HUES6 (cell line): ENCODE measurements at regions not wholly inside any gene's neighbourhood (a gene's known extent, or its start where the extent isn't known, plus 50 kb on each side); places are given as distances from the start of the nearest gene placed in this dataset.

Experiments used
- H3K27ac ChIP-seq: 2 replicates; pipeline ENCODE4 v1.7.0; 2013; ENCODE audit warnings: low read depth, mild to moderate bottlenecking, low read length, inconsistent platforms
- H3K27me3 ChIP-seq: 2 replicates; pipeline ENCODE4 v1.6.1; 2013; ENCODE audit warnings: low read length; ENCODE audit not compliant: control insufficient read depth, insufficient read depth
- H3K36me3 ChIP-seq: 2 replicates; pipeline ENCODE4 v1.6.1; 2013; ENCODE audit warnings: low read length; ENCODE audit not compliant: control insufficient read depth, insufficient read depth
- H3K4me1 ChIP-seq: 2 replicates; pipeline ENCODE4 v1.6.1; 2013; ENCODE audit warnings: low read length; ENCODE audit not compliant: control insufficient read depth, insufficient read depth
- H3K4me3 ChIP-seq: 2 replicates; pipeline ENCODE4 v1.5.1; 2013; ENCODE audit warnings: low read depth, low read length
- H3K9ac ChIP-seq: one replicate; pipeline ENCODE4 v1.6.1; 2013; ENCODE audit warnings: mild to moderate bottlenecking, low read length
- H3K9me3 ChIP-seq: 2 replicates; pipeline ENCODE4 v1.6.1; 2013; ENCODE audit warnings: low read depth, low read length; ENCODE audit not compliant: control insufficient read depth, insufficient read depth

DNA sequence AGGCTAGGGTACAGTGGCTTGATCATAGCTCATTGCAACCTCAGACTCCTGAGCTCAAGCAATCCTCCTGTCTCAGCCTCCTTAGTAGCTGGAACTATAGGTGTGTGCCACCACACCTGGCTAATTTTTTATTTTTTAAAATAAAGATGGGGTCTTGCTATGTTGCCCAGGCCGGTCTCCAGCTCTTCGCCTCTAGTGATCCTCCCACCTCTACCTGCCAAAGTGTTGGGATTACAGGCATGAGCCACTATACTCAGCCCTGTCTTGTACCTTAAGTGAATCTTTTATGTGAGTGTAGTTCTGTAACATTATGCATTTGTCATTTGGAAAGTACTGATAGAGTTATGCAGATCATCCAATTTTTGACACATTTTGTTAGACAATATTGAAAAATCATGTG lies 66.9 kb upstream of the C15orf39 start:
- no peak overlapping the region for H3K4me3 ChIP-seq
- no peaks in the 10 kb centered on the region for H3K36me3 ChIP-seq
- no peak overlapping the region for H3K27ac ChIP-seq
- no peak overlapping the region for H3K9ac ChIP-seq
- H3K27me3 ChIP-seq: no peaks in the 10 kb centered on the region
- no peaks in the 10 kb centered on the region for H3K9me3 ChIP-seq
- peaks cover 16% of the 10 kb centered on the region for H3K4me1 ChIP-seq

DNA sequence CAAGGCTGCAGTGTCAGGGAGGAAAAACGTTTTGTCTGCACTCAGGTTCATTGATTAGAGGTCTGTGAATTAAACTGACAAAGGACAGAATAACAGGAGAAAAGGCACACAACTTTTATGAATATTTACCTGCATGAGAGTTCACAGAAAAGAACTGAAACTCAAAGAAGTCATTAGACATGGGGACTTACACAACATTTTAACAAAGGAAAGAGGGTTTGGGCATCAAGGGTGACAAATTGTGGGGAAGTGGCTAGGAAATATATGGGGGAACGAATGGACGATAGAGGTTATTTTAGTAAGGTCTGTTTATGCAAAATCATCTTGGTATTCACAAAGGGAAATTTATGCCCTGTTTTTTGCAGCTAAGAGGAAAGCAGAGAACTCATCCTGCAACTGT lies 65.6 kb upstream of the C15orf39 start:
- Histone ChIP-seq H3K4me3 (no peak overlapping the region), H3K4me1 (peaks cover 18% of the 10 kb centered on the region; the same call in 1 of the 2 replicates), H3K27me3 (no peaks in the 10 kb centered on the region), H3K9me3 (peaks cover 4% of the 10 kb centered on the region; the same call in 1 of the 2 replicates), H3K36me3 (no peaks in the 10 kb centered on the region), H3K9ac (no peak overlapping the region), H3K27ac (no peak overlapping the region)

DNA sequence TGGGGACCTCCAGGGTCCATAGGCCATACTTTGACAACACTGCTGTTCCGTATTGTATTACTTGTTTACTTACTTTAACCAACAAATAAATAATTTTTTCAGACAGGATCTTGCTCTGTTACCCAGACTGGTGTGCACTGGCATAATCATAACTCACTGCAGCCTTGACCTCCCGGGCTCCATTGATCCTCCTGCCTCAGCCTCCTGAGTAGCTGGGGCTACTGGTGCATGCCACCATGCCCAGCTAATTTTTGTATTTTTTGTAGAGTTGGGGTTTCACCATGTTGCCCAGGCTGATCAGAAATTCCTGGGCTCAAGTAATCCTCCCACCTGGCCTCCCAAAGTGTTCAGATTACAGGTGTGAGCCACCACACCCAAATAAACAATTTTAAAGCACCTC lies 64.9 kb upstream of the C15orf39 start:
- peaks cover 18% of the 10 kb centered on the region; the same call in 1 of the 2 replicates for H3K4me1 ChIP-seq
- H3K4me3 ChIP-seq: no peak overlapping the region
- no peaks in the 10 kb centered on the region for H3K27me3 ChIP-seq
- H3K27ac ChIP-seq: no peak overlapping the region
- peaks cover 5% of the 10 kb centered on the region; the same call in 1 of the 2 replicates for H3K9me3 ChIP-seq
- no peak overlapping the region for H3K9ac ChIP-seq
- H3K36me3 ChIP-seq: no peaks in the 10 kb centered on the region

DNA sequence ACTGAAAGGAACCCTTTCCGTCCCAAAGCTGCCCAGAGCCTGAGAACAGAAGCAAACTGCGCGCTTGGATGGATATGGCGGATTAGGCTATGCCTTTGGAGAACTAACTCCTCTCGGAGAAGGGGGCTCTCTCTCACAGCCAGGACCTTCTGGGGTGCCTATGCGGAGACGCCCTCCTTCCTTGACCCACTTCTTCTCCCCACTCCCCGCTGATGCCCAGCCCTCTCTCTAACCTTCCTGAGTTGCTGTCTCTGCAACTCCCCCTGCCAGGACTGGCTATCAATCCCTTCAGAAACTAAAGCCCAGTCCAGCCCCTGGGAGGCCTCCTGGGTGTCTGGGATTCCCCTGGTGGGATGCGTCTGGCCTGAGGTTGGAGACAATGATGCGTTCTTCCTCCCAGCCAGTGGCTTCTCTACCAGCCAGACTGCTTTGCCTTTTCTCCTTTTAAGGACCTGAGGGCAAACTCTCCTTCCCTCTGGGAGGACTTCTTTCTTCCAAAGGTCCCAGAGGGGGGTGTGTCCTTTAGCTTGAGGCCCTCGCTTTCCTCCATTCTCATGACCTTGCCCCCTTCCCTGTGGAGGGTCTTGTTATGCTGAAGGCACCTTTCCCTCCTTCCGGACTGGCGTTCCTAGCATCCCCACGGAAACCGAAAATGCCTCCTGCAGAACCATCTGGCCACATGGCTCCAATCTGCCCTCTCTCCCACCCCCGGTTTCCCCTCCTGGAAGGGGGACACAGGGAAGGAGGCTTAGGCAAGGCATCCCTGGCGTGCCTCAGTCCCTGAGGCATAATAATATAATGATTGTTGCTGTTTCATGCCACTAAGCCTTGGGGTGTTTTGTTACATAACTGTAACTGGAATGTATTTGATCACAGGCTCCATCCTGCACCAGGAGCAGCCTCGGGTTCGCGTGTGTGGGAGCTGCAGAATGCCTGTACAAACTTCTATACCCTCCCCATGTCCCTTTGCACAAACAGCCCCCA lies 63.4 kb upstream of the C15orf39 start:
- peak overlapping the region; percentile 45 for H3K9ac ChIP-seq
- H3K9me3 ChIP-seq: peaks cover 18% of the 10 kb centered on the region
- no peaks in the 10 kb centered on the region for H3K27me3 ChIP-seq
- no peak overlapping the region for H3K4me3 ChIP-seq
- no peak overlapping the region; the same call in 1 of the 2 replicates for H3K27ac ChIP-seq
- H3K4me1 ChIP-seq: peaks cover 18% of the 10 kb centered on the region; the same call in 1 of the 2 replicates
- H3K36me3 ChIP-seq: no peaks in the 10 kb centered on the region

DNA sequence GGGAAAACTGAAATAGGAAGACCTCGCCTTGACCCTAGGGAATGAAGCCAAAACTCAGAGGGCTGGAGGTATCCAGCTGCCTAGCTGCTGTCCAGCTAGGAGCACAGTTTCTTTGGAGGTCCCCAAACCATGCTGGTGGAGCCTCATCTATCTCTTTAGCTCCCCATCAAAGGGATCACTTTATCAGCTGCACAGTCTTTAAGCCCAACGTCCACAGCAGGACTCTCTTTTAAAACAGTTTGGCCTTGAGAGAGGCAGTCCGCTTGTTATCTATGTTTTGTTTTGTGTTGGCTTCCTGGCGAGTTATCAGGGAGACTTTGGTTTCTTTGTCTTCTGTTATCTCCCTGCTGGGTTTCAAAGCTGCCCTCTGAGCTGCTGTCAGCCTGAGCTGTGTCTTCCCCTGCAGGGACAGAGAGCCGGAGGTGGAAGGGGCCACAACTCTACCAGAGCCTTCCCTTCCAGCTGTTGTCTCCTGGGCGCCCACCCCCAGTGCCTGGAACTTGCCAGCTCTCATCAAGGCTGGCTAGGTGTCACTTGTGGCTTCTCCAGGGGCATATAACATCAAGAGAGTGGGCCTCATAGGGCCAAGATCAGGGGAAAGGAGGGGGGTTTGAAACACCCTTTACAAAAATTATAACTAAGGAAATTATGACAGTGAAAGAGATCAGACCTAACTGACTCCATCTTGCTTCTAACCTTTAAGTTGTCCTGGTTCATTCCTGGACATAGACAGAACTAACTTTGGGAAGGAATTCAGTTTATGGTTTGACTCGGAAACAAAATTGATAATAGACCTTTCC lies 61.4 kb upstream of the C15orf39 start:
- peaks cover 34% of the 10 kb centered on the region for H3K9me3 ChIP-seq
- H3K36me3 ChIP-seq: no peaks in the 10 kb centered on the region
- no peak overlapping the region for H3K4me3 ChIP-seq
- H3K4me1 ChIP-seq: peaks cover 18% of the 10 kb centered on the region; the same call in 1 of the 2 replicates
- H3K27me3 ChIP-seq: no peaks in the 10 kb centered on the region
- H3K27ac ChIP-seq: no peak overlapping the region
- peak overlapping the region; percentile 5 for H3K9ac ChIP-seq

DNA sequence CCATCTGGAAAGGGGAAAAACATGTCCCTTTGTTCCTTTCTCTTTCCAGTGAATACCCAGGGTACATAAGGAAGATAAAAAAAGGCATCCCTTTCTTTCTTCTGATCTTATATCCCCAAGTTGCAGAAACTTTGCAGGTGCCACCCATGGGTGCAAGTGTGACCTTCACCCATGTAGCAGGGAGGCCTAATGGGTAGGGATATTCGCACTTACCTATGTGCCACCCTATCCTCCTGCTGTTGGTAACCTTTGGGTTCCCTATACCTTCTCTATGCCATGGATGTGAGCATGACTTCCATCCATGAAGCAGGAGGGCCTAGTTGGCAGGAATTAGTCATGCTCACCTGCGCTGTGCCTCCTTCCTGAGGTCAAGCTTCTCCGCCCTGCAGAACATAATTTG lies 59.2 kb upstream of the C15orf39 start:
- Histone ChIP-seq H3K36me3 (no peaks in the 10 kb centered on the region), H3K27ac (no peak overlapping the region), H3K27me3 (no peaks in the 10 kb centered on the region), H3K4me3 (no peak overlapping the region), H3K9ac (no peak overlapping the region), H3K4me1 (peaks cover 18% of the 10 kb centered on the region; the same call in 1 of the 2 replicates), H3K9me3 (peaks cover 45% of the 10 kb centered on the region)

DNA sequence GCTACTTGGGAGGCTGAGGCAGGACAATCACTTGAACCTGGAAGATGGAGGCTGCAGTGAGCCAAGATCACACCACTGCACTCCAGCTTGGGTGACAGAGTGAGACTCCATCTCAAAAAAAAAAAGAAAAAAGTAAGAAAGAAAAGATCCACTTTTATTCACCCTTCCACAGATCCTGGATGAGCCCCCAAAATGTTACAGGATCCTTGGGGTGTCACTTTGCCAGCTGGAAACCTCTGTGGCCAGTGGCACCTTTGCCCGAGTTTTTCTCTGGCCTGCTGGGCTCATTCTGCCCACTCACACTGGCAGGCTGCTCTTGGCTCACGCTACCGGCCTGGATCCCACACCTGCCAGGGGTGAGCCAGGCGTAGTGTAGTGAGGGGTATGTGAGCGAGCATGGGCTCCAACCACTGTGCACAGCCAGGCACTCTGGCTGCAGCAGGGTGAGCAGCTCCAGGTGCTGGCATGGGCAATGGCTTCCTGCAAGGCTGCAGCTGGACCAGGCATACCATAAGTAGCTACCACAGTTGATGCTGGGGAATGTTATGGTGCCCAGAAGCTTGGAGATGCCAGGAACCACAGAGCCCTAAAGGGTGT lies 57.8 kb upstream of the C15orf39 start:
- Histone ChIP-seq H3K4me1 (peaks cover 7% of the 10 kb centered on the region; the same call in 1 of the 2 replicates), H3K36me3 (no peaks in the 10 kb centered on the region), H3K9me3 (peaks cover 49% of the 10 kb centered on the region), H3K27ac (no peak overlapping the region), H3K9ac (no peak overlapping the region), H3K27me3 (no peaks in the 10 kb centered on the region), H3K4me3 (no peak overlapping the region)

DNA sequence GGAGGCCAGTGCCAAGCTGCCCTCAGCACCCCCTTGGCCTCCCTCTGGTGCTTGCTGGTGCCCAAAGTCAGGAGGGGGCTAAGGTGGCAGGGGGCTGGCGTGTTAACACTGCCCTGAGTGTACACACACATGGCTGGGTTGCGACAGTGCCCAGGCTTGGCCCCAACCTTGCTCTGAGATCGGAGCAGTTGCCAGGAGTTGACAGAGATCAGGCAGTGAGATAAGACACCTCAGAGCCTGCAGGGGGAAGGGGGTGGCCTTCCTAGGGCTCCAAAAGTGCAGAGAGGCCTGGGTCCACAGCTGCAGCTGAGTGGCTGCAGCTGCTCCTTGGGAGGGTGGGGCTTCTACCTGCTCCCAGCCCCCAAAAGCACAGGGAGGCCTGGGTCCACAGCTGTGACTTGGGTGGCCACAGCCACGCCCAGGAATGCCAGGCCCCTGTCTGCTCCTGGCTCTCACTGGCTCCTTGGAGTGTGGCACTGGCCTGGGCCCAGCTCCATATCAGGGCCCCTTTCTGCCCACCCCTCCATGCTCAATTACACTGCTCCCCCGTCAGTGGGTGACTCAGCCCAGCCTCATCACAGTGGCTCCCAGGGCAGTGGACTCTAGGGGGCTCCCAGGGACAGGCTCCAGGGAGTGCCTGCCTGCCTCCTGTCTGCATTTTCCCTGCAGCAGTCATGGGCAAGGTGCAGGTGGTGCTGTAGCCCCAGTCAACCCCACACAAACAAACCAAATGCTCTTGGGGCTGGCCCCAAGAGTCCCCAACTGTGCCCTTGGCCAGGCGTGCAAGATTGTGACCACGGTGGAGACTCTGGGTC lies 56.4 kb upstream of the C15orf39 start:
- Histone ChIP-seq H3K4me3 (no peak overlapping the region), H3K36me3 (no peaks in the 10 kb centered on the region), H3K27me3 (no peaks in the 10 kb centered on the region), H3K9ac (no peak overlapping the region), H3K4me1 (peaks cover 4% of the 10 kb centered on the region; the same call in 1 of the 2 replicates), H3K9me3 (peaks cover 57% of the 10 kb centered on the region), H3K27ac (no peak overlapping the region)

DNA sequence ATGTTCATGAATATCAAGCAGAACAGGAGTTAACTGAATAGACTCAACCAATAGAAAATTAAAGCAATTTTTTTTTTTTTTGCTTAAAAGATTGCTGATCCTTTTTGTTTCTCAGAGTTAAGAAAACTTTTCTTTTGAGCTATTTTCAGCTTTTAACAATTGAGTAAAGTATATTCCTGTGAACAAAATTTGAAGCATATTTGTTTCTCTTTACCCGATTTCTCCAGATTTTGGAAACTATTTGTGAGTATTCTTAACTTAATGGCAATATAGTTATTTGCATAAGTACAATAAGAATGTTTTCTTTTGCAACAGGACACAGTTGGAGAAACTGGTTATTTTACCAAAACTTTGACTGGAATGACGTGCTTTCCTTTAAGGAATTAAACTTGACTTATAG lies 53.4 kb upstream of the C15orf39 start:
- Histone ChIP-seq H3K9ac (no peak overlapping the region), H3K9me3 (peaks cover 39% of the 10 kb centered on the region), H3K27ac (no peak overlapping the region), H3K36me3 (no peaks in the 10 kb centered on the region), H3K4me1 (no peaks in the 10 kb centered on the region; the same call in 1 of the 2 replicates), H3K27me3 (no peaks in the 10 kb centered on the region), H3K4me3 (no peak overlapping the region)
